Panc1 (cell line): ENCODE measurements at regions not wholly inside any gene's neighbourhood (a gene's known extent, or its start where the extent isn't known, plus 50 kb on each side); places are given as distances from the start of the nearest gene placed in this dataset.

Experiments used
- ATAC-seq: fragments of 200-7000 bp; cut with Tn5 transposase; 2 replicates; pipeline ENCODE4 v1.9.1; 2020; ENCODE audit warnings: mild to moderate bottlenecking, moderate library complexity
- BruUV-seq: library from RNA; stranded (reverse); fragments of 400-500 nt; replicated peaks from 2 replicates; lab custom pipeline; 2021; lab: Mats Ljungman, UMichigan
- CTCF ChIA-PET: fragments of 300-600 bp; sonication (Branson Sonifier 250); formaldehyde crosslinking; loops from one replicate; lab custom pipeline; 2022; ENCODE audit warnings: antibody characterized with exemption; lab: Charles Lee
- POLR2A ChIA-PET: fragments of 300-600 bp; sonication (Branson Sonifier 250); formaldehyde crosslinking; loops from one replicate; lab custom pipeline; 2022; ENCODE audit warnings: antibody characterized with exemption; lab: Charles Lee
- DNase-seq: peaks from one replicate; pipeline ENCODE4 v3.0.0-alpha.2; 2010; ENCODE audit warnings: low read depth, low spot score
- H3K27ac ChIP-seq: 2 replicates; pipeline ENCODE4 v1.5.1; 2011; ENCODE audit warnings: mild to moderate bottlenecking, low read length, inconsistent platforms
- H3K27me3 ChIP-seq: fragments of 200-500 bp; sonication (Bioruptor generic); 2 replicates; pipeline ENCODE4 v1.6.0; 2014; ENCODE audit warnings: low read length, inconsistent platforms; ENCODE audit not compliant: control insufficient read depth, insufficient read depth
- H3K36me3 ChIP-seq: fragments of 200-500 bp; sonication (Bioruptor generic); 2 replicates; pipeline ENCODE4 v1.5.1; 2014; ENCODE audit warnings: inconsistent platforms, mild to moderate bottlenecking, low read length, moderate library complexity; ENCODE audit not compliant: control insufficient read depth, insufficient read depth
- H3K4me1 ChIP-seq: 2 replicates; pipeline ENCODE4 v1.5.1; 2011; ENCODE audit warnings: inconsistent platforms, mild to moderate bottlenecking, low read length, moderate library complexity; ENCODE audit not compliant: control insufficient read depth, insufficient read depth
- H3K4me3 ChIP-seq, 2 experiments: 2 replicates each; pipeline ENCODE4 v1.5.1; 2011 to 2012; ENCODE audit warnings: low read depth in 2 of 2, low read length in 2 of 2, mild to moderate bottlenecking in 2 of 2, inconsistent platforms in 1 of 2, moderate library complexity in 1 of 2
- H3K9me3 ChIP-seq: fragments of 200-500 bp; sonication (Bioruptor generic); 2 replicates; pipeline ENCODE4 v1.5.1; 2014; ENCODE audit warnings: low read depth, mild to moderate bottlenecking, inconsistent platforms, low read length, moderate library complexity; ENCODE audit not compliant: control insufficient read depth, insufficient read depth
- CTCF ChIP-seq: fragments of 450-650 bp; IDR thresholded peaks from 2 replicates; pipeline ENCODE4 v1.5.1; 2017; ENCODE audit warnings: mild to moderate bottlenecking
- POLR2AphosphoS5 ChIP-seq: IDR thresholded peaks from 2 replicates; pipeline ENCODE4 v1.6.1; 2012; ENCODE audit warnings: mild to moderate bottlenecking, low read depth, low read length, moderate library complexity
- REST ChIP-seq, 2 experiments: IDR thresholded peaks; 2 replicates each; pipeline ENCODE4 v1.6.1; 2011 to 2012; ENCODE audit warnings: low read depth in 2 of 2, control low read depth in 1 of 2, low read length in 1 of 2, mild to moderate bottlenecking in 1 of 2, moderate library complexity in 1 of 2; ENCODE audit not compliant: insufficient read depth in 1 of 2
- SIN3A ChIP-seq: IDR thresholded peaks from 2 replicates; pipeline ENCODE4 v1.6.1; 2012; ENCODE audit warnings: low read depth, mild to moderate bottlenecking, low read length, moderate library complexity, borderline replicate concordance; ENCODE audit not compliant: insufficient read depth
- TCF7L2 ChIP-seq: IDR thresholded peaks from 2 replicates; pipeline ENCODE4 v1.6.1; 2011; ENCODE audit warnings: mild to moderate bottlenecking, low read depth, low read length, inconsistent platforms
- in situ Hi-C: cut with HindIII; loops from 2 replicates; pipeline ENCODE4 v1.10.0; 2016; ENCODE audit warnings: low sequenced_read_pairs, low pct_unique_long_range_greater_than_20kb
- intact Hi-C: fragments of 100-400 bp; cut with micrococcal nuclease; formaldehyde crosslinking; loops from one replicate; pipeline ENCODE4 v1.10.0; 2022; ENCODE audit not compliant: unreplicated experiment

GRCh38 chr5:106907979-106908378 is 762.8 kb downstream of the EFNA5 start:
- intact Hi-C loops, result no loop called here
- H3K4me1 ChIP-seq, result no peaks in the 10 kb centered on the region
- in situ Hi-C loops, result no loop called here
- H3K9me3 ChIP-seq, result no peaks in the 10 kb centered on the region
- ChIA-PET CTCF (no interaction called here), POLR2A (no interaction called here)
- DNase-seq (no peak), ATAC-seq (no peak)
- TF ChIP-seq SIN3A (no peak), POLR2AphosphoS5 (no peak), REST (IDR thresholded peaks at IDR 0.05; ENCODE audit: insufficient read depth in 1 of 2, low read depth in 2 of 2, low read length in 1 of 2) (no peak), TCF7L2 (no peak), CTCF (no peak)
- no peak overlapping the region for H3K4me3 ChIP-seq
- no peaks in the 10 kb centered on the region for H3K36me3 ChIP-seq
- H3K27me3 ChIP-seq, result no peaks in the 10 kb centered on the region
- H3K27ac ChIP-seq, result no peak overlapping the region
- BruUV-seq, result no TSS peak

GRCh38 chr5:106906199-106906598 is 764.5 kb downstream of the EFNA5 start:
- DNase-seq (no peak), ATAC-seq (no peak)
- Histone ChIP-seq H3K36me3 (no peaks in the 10 kb centered on the region), H3K4me1 (no peaks in the 10 kb centered on the region), H3K9me3 (no peaks in the 10 kb centered on the region), H3K27ac (no peak overlapping the region), H3K4me3 (no peak overlapping the region), H3K27me3 (no peaks in the 10 kb centered on the region)
- TF ChIP-seq CTCF (no peak), SIN3A (no peak), TCF7L2 (no peak), POLR2AphosphoS5 (no peak), REST (IDR thresholded peaks at IDR 0.05; ENCODE audit: insufficient read depth in 1 of 2, low read depth in 2 of 2, low read length in 1 of 2) (no peak)
- no TSS peak for BruUV-seq
- ChIA-PET POLR2A (no interaction called here), CTCF (no interaction called here)
- in situ Hi-C loops (no loop called here), intact Hi-C loops (no loop called here)
